NT2/D1 (cell line): ENCODE measurements at regions not wholly inside any gene's neighbourhood (a gene's known extent, or its start where the extent isn't known, plus 50 kb on each side); places are given as distances from the start of the nearest gene placed in this dataset.

ENCODE experiments used
- DNase-seq: peaks from one replicate; pipeline ENCODE4 v3.0.0-alpha.2; 2011; ENCODE audit warnings: low read depth, low spot score
- H3K27me3 ChIP-seq: 2 replicates; pipeline ENCODE4 v1.6.0; 2011; ENCODE audit warnings: mild to moderate bottlenecking; ENCODE audit not compliant: insufficient read length, insufficient read depth
- H3K36me3 ChIP-seq: 2 replicates; pipeline ENCODE4 v1.6.1; 2011; ENCODE audit warnings: mild to moderate bottlenecking, low read length, mixed read lengths; ENCODE audit not compliant: insufficient read depth, insufficient read length
- H3K4me1 ChIP-seq: 2 replicates; pipeline ENCODE4 v1.5.1; 2011; ENCODE audit not compliant: insufficient read depth, insufficient read length
- H3K4me3 ChIP-seq: 2 replicates; pipeline ENCODE4 v1.5.1; 2011; ENCODE audit warnings: low read depth; ENCODE audit not compliant: insufficient read length
- H3K9ac ChIP-seq: 2 replicates; pipeline ENCODE4 v1.6.0; 2011; ENCODE audit warnings: low read depth; ENCODE audit not compliant: insufficient read length
- H3K9me3 ChIP-seq: 2 replicates; pipeline ENCODE4 v1.5.1; 2011; ENCODE audit warnings: mild to moderate bottlenecking, low read length; ENCODE audit not compliant: insufficient read depth
- SUZ12 ChIP-seq: IDR thresholded peaks from 2 replicates; pipeline ENCODE4 v1.6.1; 2011; ENCODE audit not compliant: insufficient read length, insufficient read depth; ENCODE audit errors: extremely low read depth
- YY1 ChIP-seq: IDR thresholded peaks from 2 replicates; pipeline ENCODE4 v1.6.1; 2011; ENCODE audit not compliant: insufficient read length, insufficient read depth
- ZNF274 ChIP-seq: IDR thresholded peaks from 2 replicates; pipeline ENCODE4 v1.6.1; 2011; ENCODE audit warnings: mild to moderate bottlenecking, low read depth, low read length

GRCh38 chr18:55147791-55148190, 188.5 kb upstream of the CCDC68 start:
- Histone ChIP-seq H3K4me3 (no peak overlapping the region), H3K9ac (no peak overlapping the region), H3K9me3 (no peaks in the 10 kb centered on the region), H3K4me1 (no peaks in the 10 kb centered on the region), H3K36me3 (no peaks in the 10 kb centered on the region), H3K27me3 (no peaks in the 10 kb centered on the region)
- TF ChIP-seq YY1 (no peak), SUZ12 (no peak), ZNF274 (no peak)
- no peak for DNase-seq

GRCh38 chr18:55144193-55144930, 185.1 kb upstream of the CCDC68 start:
- no peak for TF ChIP-seq ZNF274
- TF ChIP-seq YY1: no peak
- no peak for TF ChIP-seq SUZ12
- Histone ChIP-seq H3K9me3 (no peaks in the 10 kb centered on the region), H3K4me1 (no peaks in the 10 kb centered on the region), H3K27me3 (no peaks in the 10 kb centered on the region), H3K36me3 (no peaks in the 10 kb centered on the region), H3K4me3 (no peak overlapping the region), H3K9ac (no peak overlapping the region)
- no peak for DNase-seq

- DNase-seq: no peak
- Histone ChIP-seq H3K9me3 (no peaks in the 10 kb centered on the region), H3K9ac (no peak overlapping the region), H3K4me3 (no peak overlapping the region), H3K27me3 (no peaks in the 10 kb centered on the region), H3K36me3 (no peaks in the 10 kb centered on the region), H3K4me1 (no peaks in the 10 kb centered on the region)
- TF ChIP-seq YY1: no peak
- no peak for TF ChIP-seq SUZ12
- no peak for TF ChIP-seq ZNF274
Observed at GRCh38 chr18:55142410-55142809, 183.1 kb upstream of the CCDC68 start.

GRCh38 chr18:55141318-55141717, 182.1 kb upstream of the CCDC68 start:
- no peak overlapping the region for H3K9ac ChIP-seq
- no peak overlapping the region for H3K4me3 ChIP-seq
- no peak for DNase-seq
- H3K9me3 ChIP-seq: no peaks in the 10 kb centered on the region
- H3K4me1 ChIP-seq: no peaks in the 10 kb centered on the region
- no peaks in the 10 kb centered on the region for H3K36me3 ChIP-seq
- TF ChIP-seq ZNF274 (no peak), YY1 (no peak), SUZ12 (no peak)
- H3K27me3 ChIP-seq: no peaks in the 10 kb centered on the region

- no peak for DNase-seq
- no peaks in the 10 kb centered on the region for H3K27me3 ChIP-seq
- no peak for TF ChIP-seq ZNF274
- TF ChIP-seq SUZ12: no peak
- no peak for TF ChIP-seq YY1
- H3K9me3 ChIP-seq: no peaks in the 10 kb centered on the region
- no peak overlapping the region for H3K9ac ChIP-seq
- H3K4me1 ChIP-seq: no peaks in the 10 kb centered on the region
- no peak overlapping the region for H3K4me3 ChIP-seq
- H3K36me3 ChIP-seq: no peaks in the 10 kb centered on the region
Observed at GRCh38 chr18:55139836-55140235, 180.6 kb upstream of the CCDC68 start.

GRCh38 chr18:55139307-55139706, 180.0 kb upstream of the CCDC68 start:
- no peak overlapping the region for H3K9ac ChIP-seq
- no peaks in the 10 kb centered on the region for H3K4me1 ChIP-seq
- no peaks in the 10 kb centered on the region for H3K27me3 ChIP-seq
- no peak for TF ChIP-seq ZNF274
- TF ChIP-seq SUZ12: no peak
- no peak for TF ChIP-seq YY1
- H3K9me3 ChIP-seq: no peaks in the 10 kb centered on the region
- no peak for DNase-seq
- no peak overlapping the region for H3K4me3 ChIP-seq
- no peaks in the 10 kb centered on the region for H3K36me3 ChIP-seq

GRCh38 chr18:55138401-55138800, 179.1 kb upstream of the CCDC68 start:
- H3K27me3 ChIP-seq: no peaks in the 10 kb centered on the region
- TF ChIP-seq YY1: no peak
- TF ChIP-seq ZNF274: no peak
- no peak for TF ChIP-seq SUZ12
- no peaks in the 10 kb centered on the region for H3K9me3 ChIP-seq
- no peaks in the 10 kb centered on the region for H3K4me1 ChIP-seq
- no peak overlapping the region for H3K4me3 ChIP-seq
- no peak overlapping the region for H3K9ac ChIP-seq
- DNase-seq: no peak
- no peaks in the 10 kb centered on the region for H3K36me3 ChIP-seq
